H1 (cell line): ENCODE measurements at regions not wholly inside any gene's neighbourhood (a gene's known extent, or its start where the extent isn't known, plus 50 kb on each side); places are given as distances from the start of the nearest gene placed in this dataset.

Source experiments
- CTCF ChIA-PET: fragments of 300-600 bp; sonication (Branson Sonifier 250); formaldehyde crosslinking; loops from one replicate; lab custom pipeline; 2021; ENCODE audit not compliant: partially characterized antibody; lab: Charles Lee
- POLR2A ChIA-PET: fragments of 300-600 bp; sonication (Branson Sonifier 250); formaldehyde crosslinking; loops from one replicate; lab custom pipeline; 2021; ENCODE audit warnings: inconsistent platforms; ENCODE audit not compliant: partially characterized antibody; lab: Charles Lee
- DNase-seq, 2 experiments: peaks; one replicate each; pipeline versions ENCODE4 v3.0.0 to v3.0.0-alpha.2; 2010 to 2022; ENCODE audit warnings: low spot score in 2 of 2, low read depth in 1 of 2, mixed read lengths in 1 of 2
- FAIRE-seq: peaks from 2 replicates; lab custom pipeline; 2011; peaks lifted over from hg19 to GRCh38; lab: Jason Lieb, UNC
- H2AFZ ChIP-seq: 2 replicates; pipeline ENCODE4 v1.8.1; 2012; ENCODE audit warnings: low read length, inconsistent platforms
- H2AK5ac ChIP-seq: 2 replicates; pipeline ENCODE4 v1.6.1; 2013; ENCODE audit warnings: low read depth, low read length
- H2BK120ac ChIP-seq: replicated peaks from 2 replicates; pipeline ENCODE3; 2013; ENCODE audit warnings: low read depth, low read length, inconsistent platforms
- H2BK12ac ChIP-seq: 2 replicates; pipeline ENCODE4 v1.6.1; 2013; ENCODE audit warnings: low read depth, low read length
- H2BK15ac ChIP-seq: 2 replicates; pipeline ENCODE4 v1.6.1; 2013; ENCODE audit warnings: low read length
- H2BK20ac ChIP-seq: 2 replicates; pipeline ENCODE4 v1.6.1; 2013; ENCODE audit warnings: low read length
- H2BK5ac ChIP-seq: 2 replicates; pipeline ENCODE4 v1.6.1; 2013; ENCODE audit warnings: low read depth, low read length
- H3K14ac ChIP-seq: 2 replicates; pipeline ENCODE4 v1.6.1; 2013; ENCODE audit warnings: inconsistent platforms; ENCODE audit not compliant: insufficient read length
- H3K18ac ChIP-seq: 2 replicates; pipeline ENCODE4 v1.6.1; 2013; ENCODE audit warnings: low read length; ENCODE audit errors: extremely low read depth
- H3K23ac ChIP-seq: 2 replicates; pipeline ENCODE4 v1.6.1; 2013; ENCODE audit warnings: inconsistent platforms; ENCODE audit not compliant: insufficient read length
- H3K23me2 ChIP-seq: 2 replicates; pipeline ENCODE4 v1.6.1; 2013; ENCODE audit warnings: low read depth, low read length
- H3K27ac ChIP-seq: 2 replicates; pipeline ENCODE4 v1.6.1; 2011; ENCODE audit warnings: low read depth, low read length, inconsistent platforms
- H3K27me3 ChIP-seq, 4 experiments: replicated peaks in 1 of 4; 1 replicate in 1 of 4; 2 replicates in 3 of 4; pipeline versions ENCODE4 v1.6.1 to v1.8.1; 2011 to 2013; ENCODE audit warnings: low read length in 3 of 4, mild to moderate bottlenecking in 3 of 4, inconsistent platforms in 2 of 4, mixed read lengths in 2 of 4, moderate library complexity in 1 of 4; ENCODE audit not compliant: control insufficient read depth in 3 of 4, insufficient read depth in 3 of 4; ENCODE audit errors: extremely low read depth in 1 of 4
- H3K36me3 ChIP-seq, 4 experiments: 2 replicates each; pipeline versions ENCODE4 v1.6.1 to v1.8.1; 2011 to 2013; ENCODE audit warnings: mild to moderate bottlenecking in 4 of 4, low read length in 3 of 4, moderate library complexity in 2 of 4, control low read depth in 1 of 4, inconsistent platforms in 1 of 4; ENCODE audit not compliant: insufficient read depth in 4 of 4, control insufficient read depth in 2 of 4
- H3K4ac ChIP-seq: replicated peaks from 2 replicates; pipeline ENCODE3; 2013; ENCODE audit warnings: low read length, low read depth, mixed read lengths, inconsistent platforms; ENCODE audit not compliant: insufficient read length
- H3K4me1 ChIP-seq, 4 experiments: replicated peaks in 1 of 4; 1 replicate in 1 of 4; 2 replicates in 3 of 4; pipeline versions ENCODE4 v1.6.1 to v1.8.1; 2011 to 2013; ENCODE audit warnings: low read length in 3 of 4, inconsistent platforms in 2 of 4, mixed read lengths in 1 of 4; ENCODE audit not compliant: insufficient read depth in 4 of 4, control insufficient read depth in 3 of 4
- H3K4me2 ChIP-seq, 2 experiments: 2 replicates each; pipeline versions ENCODE4 v1.6.1 to v1.8.1; 2011 to 2013; ENCODE audit warnings: low read depth in 2 of 2, low read length in 2 of 2, control low read depth in 1 of 2, inconsistent platforms in 1 of 2, mild to moderate bottlenecking in 1 of 2; ENCODE audit not compliant: insufficient read depth in 1 of 2
- H3K4me3 ChIP-seq, 4 experiments: fragments of 200-600, 300-600 bp in 1 of 4; sonication (generic), shearing (Covaris generic), sonication (Bioruptor Twin) in 1 of 4; 2 replicates each; pipeline versions ENCODE4 v1.5.1 to v1.8.1; 2011 to 2016; ENCODE audit warnings: low read length in 4 of 4, low read depth in 3 of 4, control low read depth in 2 of 4, inconsistent platforms in 2 of 4, mild to moderate bottlenecking in 2 of 4, mixed read lengths in 1 of 4, moderate library complexity in 1 of 4; ENCODE audit not compliant: insufficient read depth in 2 of 4; ENCODE audit errors: extremely low read depth in 1 of 4
- H3K56ac ChIP-seq: replicated peaks from 2 replicates; pipeline ENCODE3; 2013; ENCODE audit warnings: low read depth, mild to moderate bottlenecking, mixed read lengths, low read length, inconsistent platforms; ENCODE audit not compliant: insufficient read length
- H3K79me1 ChIP-seq: 2 replicates; pipeline ENCODE4 v1.6.1; 2013; ENCODE audit warnings: low read depth, low read length, control low read depth
- H3K79me2 ChIP-seq, 2 experiments: 2 replicates each; pipeline versions ENCODE4 v1.6.1 to v1.8.1; 2012 to 2013; ENCODE audit warnings: low read length in 2 of 2, mild to moderate bottlenecking in 2 of 2, inconsistent platforms in 1 of 2; ENCODE audit not compliant: insufficient read depth in 2 of 2, control insufficient read depth in 1 of 2
- H3K9ac ChIP-seq, 4 experiments: replicated peaks in 1 of 4; 1 replicate in 1 of 4; 2 replicates in 3 of 4; pipeline versions ENCODE4 v1.6.1 to v1.8.1; 2011 to 2013; ENCODE audit warnings: low read depth in 3 of 4, low read length in 3 of 4, control low read depth in 2 of 4, mild to moderate bottlenecking in 2 of 4, moderate library complexity in 2 of 4, inconsistent platforms in 1 of 4; ENCODE audit errors: extremely low read depth in 1 of 4
- H3K9me3 ChIP-seq, 2 experiments: 2 replicates each; pipeline versions ENCODE4 v1.6.1 to v1.8.1; 2012 to 2013; ENCODE audit warnings: mild to moderate bottlenecking in 2 of 2, moderate library complexity in 2 of 2, control low read depth in 1 of 2, inconsistent platforms in 1 of 2, low read depth in 1 of 2, low read length in 1 of 2, mixed read lengths in 1 of 2; ENCODE audit not compliant: insufficient read depth in 2 of 2
- H4K20me1 ChIP-seq, 2 experiments: replicated peaks in 1 of 2; 2 replicates each; pipeline versions ENCODE3 to v1.8.1; 2011 to 2013; ENCODE audit warnings: inconsistent platforms in 2 of 2, low read length in 2 of 2, mild to moderate bottlenecking in 1 of 2; ENCODE audit not compliant: insufficient read depth in 2 of 2, control insufficient read depth in 1 of 2
- H4K5ac ChIP-seq: 2 replicates; pipeline ENCODE4 v1.6.1; 2013; ENCODE audit warnings: low read length, low read depth, mixed read lengths, inconsistent platforms; ENCODE audit not compliant: insufficient read length
- H4K8ac ChIP-seq: 2 replicates; pipeline ENCODE4 v1.8.0; 2013; ENCODE audit warnings: mild to moderate bottlenecking, moderate library complexity, low read length, inconsistent platforms; ENCODE audit not compliant: insufficient read depth; ENCODE audit errors: extremely low read depth
- H4K91ac ChIP-seq: replicated peaks from 2 replicates; pipeline ENCODE3; 2013; ENCODE audit warnings: low read length, mixed read lengths, inconsistent platforms; ENCODE audit not compliant: insufficient read length
- BCL11A ChIP-seq, 2 experiments: IDR thresholded peaks; one replicate each; pipeline ENCODE4 v1.6.1; 2011; ENCODE audit warnings: low read depth in 2 of 2, low read length in 2 of 2, mild to moderate bottlenecking in 2 of 2
- CBX5 ChIP-seq: fragments of 300-800, 300-1000 bp; sonication (generic); IDR thresholded peaks from 2 replicates; pipeline ENCODE4 v1.7.1; 2016; ENCODE audit warnings: antibody characterized with exemption, low read length, low read depth
- CHD2 ChIP-seq: IDR thresholded peaks from 2 replicates; pipeline ENCODE4 v1.6.1; 2012; ENCODE audit warnings: low read length, improper control_type of control experiment
- HDAC6 ChIP-seq: IDR thresholded peaks from one replicate; pipeline ENCODE4 v1.7.1; 2012; ENCODE audit warnings: low read depth, mild to moderate bottlenecking, inconsistent platforms, low read length, moderate library complexity
- KDM1A ChIP-seq: fragments of 200-600, 300-600 bp; sonication (generic); IDR thresholded peaks from 2 replicates; pipeline ENCODE4 v1.7.1; 2016; ENCODE audit warnings: mild to moderate bottlenecking, low read length, borderline replicate concordance
- KDM5A ChIP-seq: fragments of 200-600 bp; IDR thresholded peaks from 2 replicates; pipeline ENCODE4 v1.7.1; 2012; ENCODE audit warnings: mild to moderate bottlenecking, low read length, inconsistent platforms, mixed read lengths
- MAFK ChIP-seq: IDR thresholded peaks from 2 replicates; pipeline ENCODE4 v1.6.1; 2012; ENCODE audit warnings: low read depth, mild to moderate bottlenecking, improper control_type of control experiment, low read length
- PHF8 ChIP-seq: fragments of 200-600 bp; sonication (generic); conservative IDR thresholded peaks from 2 replicates; pipeline ENCODE4 v1.7.1; 2012; ENCODE audit warnings: low read depth, mild to moderate bottlenecking, inconsistent platforms, low read length, moderate library complexity
- POLR2A ChIP-seq, 2 experiments: IDR thresholded peaks; 1 replicate in 1 of 2; 2 replicates in 1 of 2; pipeline ENCODE4 v1.6.1; 2011; ENCODE audit warnings: low read depth in 2 of 2, low read length in 2 of 2, mild to moderate bottlenecking in 2 of 2; ENCODE audit errors: control extremely low read depth in 1 of 2
- POLR2AphosphoS5 ChIP-seq: IDR thresholded peaks from 2 replicates; pipeline ENCODE4 v1.6.1; 2011; ENCODE audit warnings: low read depth, low read length
- SAP30 ChIP-seq: fragments of 300-600 bp; sonication (generic); IDR thresholded peaks from 2 replicates; pipeline ENCODE4 v1.7.1; 2012; ENCODE audit warnings: low read length, moderate library complexity, mild to moderate bottlenecking, inconsistent platforms; ENCODE audit not compliant: insufficient read depth, insufficient replicate concordance
- SRF ChIP-seq: IDR thresholded peaks from 2 replicates; pipeline ENCODE4 v1.6.1; 2011; ENCODE audit warnings: mild to moderate bottlenecking, low read depth, low read length, moderate library complexity
- SUZ12 ChIP-seq: fragments of 200-600 bp; sonication (generic); IDR thresholded peaks from 2 replicates; pipeline ENCODE4 v1.6.1; 2012; ENCODE audit warnings: mild to moderate bottlenecking, inconsistent platforms, low read length, moderate library complexity, mixed read lengths
- WGBS, 2 experiments: shearing (Covaris generic) in 1 of 2; methylation state at CpG; one replicate each; pipeline versions ENCODE4 v1.1.6 to v1.1.7; 2013 to 2015; ENCODE audit warnings: low lambda C conversion rate in 2 of 2, mixed read lengths in 2 of 2, inconsistent platforms in 1 of 2, low coverage in 1 of 2, missing lambda C conversion rate in 1 of 2; ENCODE audit not compliant: insufficient replicate concordance in 2 of 2, insufficient coverage in 1 of 2, insufficient read length in 1 of 2; ENCODE audit errors: extremely low coverage in 1 of 2, missing lambda C conversion rate in 1 of 2; 5-methylcytosine and 5-hydroxymethylcytosine counted together
- TF ChIP-seq, protein P1 (sequence below): IDR thresholded peaks from 2 replicates; pipeline ENCODE4 v1.6.1; 2012; ENCODE audit warnings: inconsistent platforms

GRCh38 chr6:159399751-159400221, 230.6 kb downstream of the FNDC1 start:
- Histone ChIP-seq H2BK20ac (no peak overlapping the region), H3K36me3 (no peaks in the 10 kb centered on the region), H2AK5ac (no peak overlapping the region), H3K56ac (no peak overlapping the region), H4K20me1 (no peaks in the 10 kb centered on the region), H3K4me1 (no peaks in the 10 kb centered on the region), H2BK15ac (no peak overlapping the region), H2BK12ac (no peak overlapping the region), H3K79me2 (no peaks in the 10 kb centered on the region), H3K27ac (no peak overlapping the region), H3K9me3 (peaks cover 63 to 87% of the 10 kb centered on the region in 2 experiments), H3K23me2 (no peaks in the 10 kb centered on the region), H3K18ac (no peak overlapping the region), H2AFZ (no peak overlapping the region), H4K91ac (no peak overlapping the region), H3K4me2 (no peak overlapping the region), H4K8ac (no peak overlapping the region), H2BK120ac (no peak overlapping the region), H3K4me3 (no peak overlapping the region), H3K14ac (no peak overlapping the region), H3K23ac (no peak overlapping the region), H2BK5ac (no peak overlapping the region), H3K27me3 (0 out of 7 replicates have a peak, but pooled peaks cover 0 to 2% (median 0%) of the 10 kb centered on the region in 4 experiments), H3K4ac (no peak overlapping the region), H4K5ac (no peak overlapping the region), H3K79me1 (no peaks in the 10 kb centered on the region), H3K9ac (no peak overlapping the region)
- POLR2A ChIA-PET = no interaction called here
- no peak for DNase-seq
- TF ChIP-seq SUZ12 = no peak
- TF ChIP-seq KDM5A = no peak
- TF ChIP-seq MAFK = no peak
- TF ChIP-seq, protein P1, sequence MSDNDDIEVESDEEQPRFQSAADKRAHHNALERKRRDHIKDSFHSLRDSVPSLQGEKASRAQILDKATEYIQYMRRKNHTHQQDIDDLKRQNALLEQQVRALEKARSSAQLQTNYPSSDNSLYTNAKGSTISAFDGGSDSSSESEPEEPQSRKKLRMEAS = no peak
- no peak for TF ChIP-seq HDAC6
- TF ChIP-seq CHD2 = no peak
- no peak for TF ChIP-seq BCL11A (IDR thresholded peaks at IDR 0.05; ENCODE audit: low read depth in 2 of 2, low read length in 2 of 2)
- TF ChIP-seq SRF = no peak
- TF ChIP-seq SAP30 = no peak
- no peak for TF ChIP-seq POLR2A (IDR thresholded peaks at IDR 0.05; ENCODE audit: control extremely low read depth in 1 of 2, low read depth in 2 of 2, low read length in 2 of 2)
- no peak for TF ChIP-seq KDM1A
- no peak for TF ChIP-seq PHF8
- no peak for TF ChIP-seq POLR2AphosphoS5
- no peak for TF ChIP-seq CBX5
- CTCF ChIA-PET = interaction anchor here (0.6 kb wide), 1 partner anchor 64 kb away, joined by 3 read pairs; no protein-coding TSS in a partner anchor
- no peak for FAIRE-seq
- 61% methylated on average over 8 of the region's 8 CpGs; no CpG with 5 or more reads in 1 of the 2 experiments for WGBS, 2 experiments
